Stimulated activated CD4-positive, alpha-beta T cell treated with anti-CD3 and anti-CD28 coated beads, Interleukin-12 subunit alpha, Interleukin-12 subunit beta, amount 100 ng/mL, for 24 hours (primary cell): ENCODE measurements at regions not wholly inside any gene's neighbourhood (a gene's known extent, or its start where the extent isn't known, plus 50 kb on each side); places are given as distances from the start of the nearest gene placed in this dataset.

ENCODE experiments used
- DNase-seq, 2 experiments: peaks; one replicate each; pipeline ENCODE4 v3.0.0-alpha.2; 2020; ENCODE audit warnings: low read depth in 2 of 2

DNA sequence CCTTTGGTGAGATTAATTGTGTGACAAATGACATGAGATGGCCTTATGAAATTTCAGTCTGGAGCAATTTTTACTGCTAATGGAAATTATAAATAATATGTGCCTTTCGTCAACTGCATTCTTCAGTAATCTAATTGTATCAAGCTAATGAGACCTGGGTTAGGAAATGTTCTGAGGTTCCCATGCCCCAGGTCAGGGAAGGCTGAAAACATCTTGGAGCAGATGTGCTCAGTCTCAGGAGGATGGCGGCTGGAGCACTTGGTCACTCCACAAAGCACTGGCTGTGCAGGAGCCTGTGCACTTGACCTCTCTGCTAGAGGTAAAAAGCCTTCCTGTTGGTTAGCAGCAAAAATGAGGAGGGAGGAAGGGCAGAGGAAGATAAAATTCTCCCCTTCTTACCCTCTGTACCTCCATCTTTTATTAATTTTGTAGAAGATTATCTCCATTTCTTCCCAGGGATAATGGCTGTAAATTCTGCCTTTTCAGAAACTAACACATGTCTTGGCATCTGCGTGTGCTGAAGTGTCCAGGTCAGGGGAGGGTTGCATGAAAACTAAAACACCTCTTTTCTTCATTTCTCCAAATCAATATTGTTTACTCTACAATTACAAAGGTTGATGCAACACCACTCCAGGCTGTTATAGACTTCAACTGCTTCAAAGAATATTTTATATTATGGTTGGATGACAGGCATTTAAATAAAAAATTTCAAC is 1606.4 kb upstream of the ACVR2A start:
- DNase-seq = no peak

DNA sequence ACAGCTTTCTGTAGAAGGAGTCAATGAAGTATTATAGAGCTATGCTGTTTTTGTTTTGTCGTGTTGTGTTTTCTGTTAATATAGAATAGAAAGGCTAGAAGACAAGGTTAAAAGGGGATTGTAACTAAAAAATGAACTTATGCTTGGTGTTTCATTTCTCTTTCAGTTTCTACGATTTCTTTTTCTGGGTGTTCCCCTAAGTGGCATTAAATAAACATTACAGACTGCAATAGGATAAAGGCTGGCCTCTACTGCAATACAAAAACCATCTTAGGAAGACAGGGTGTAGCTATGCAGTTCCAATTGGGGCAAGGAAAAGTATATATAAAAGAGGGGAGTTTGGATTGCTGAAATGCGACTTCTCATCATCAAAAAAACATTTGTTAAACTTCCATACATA is 1609.7 kb upstream of the ACVR2A start:
- DNase-seq = no peak

DNA sequence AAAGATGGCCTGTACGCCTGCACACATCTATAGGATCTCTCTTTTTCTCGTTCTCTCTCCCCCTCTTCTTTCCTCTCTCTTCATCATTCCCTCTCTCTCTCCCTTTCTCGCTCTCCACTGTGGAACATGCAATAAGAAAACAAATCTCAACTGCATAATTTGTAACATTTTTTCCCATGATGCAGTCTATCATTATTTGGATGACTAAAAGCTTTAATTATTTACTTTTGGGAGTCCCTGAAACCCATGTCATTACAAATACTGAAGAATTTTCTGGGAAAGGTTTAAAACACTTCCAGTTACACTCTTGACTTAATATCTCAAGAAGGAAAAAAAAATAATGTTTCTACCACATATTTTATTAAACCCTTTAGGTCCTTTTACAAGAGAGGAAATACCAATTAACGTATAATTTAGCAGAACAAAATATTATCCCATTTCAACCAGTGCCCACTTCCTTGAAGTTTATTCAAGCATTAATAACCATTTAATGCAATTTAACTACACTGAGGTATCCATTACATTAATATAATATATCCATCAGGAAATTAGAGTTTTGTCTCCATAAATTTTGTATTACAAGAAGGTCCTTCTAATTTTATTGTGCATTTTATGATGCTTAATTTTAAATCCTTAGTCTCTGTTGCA is 1615.2 kb upstream of the ACVR2A start:
- DNase-seq = no peak

DNA sequence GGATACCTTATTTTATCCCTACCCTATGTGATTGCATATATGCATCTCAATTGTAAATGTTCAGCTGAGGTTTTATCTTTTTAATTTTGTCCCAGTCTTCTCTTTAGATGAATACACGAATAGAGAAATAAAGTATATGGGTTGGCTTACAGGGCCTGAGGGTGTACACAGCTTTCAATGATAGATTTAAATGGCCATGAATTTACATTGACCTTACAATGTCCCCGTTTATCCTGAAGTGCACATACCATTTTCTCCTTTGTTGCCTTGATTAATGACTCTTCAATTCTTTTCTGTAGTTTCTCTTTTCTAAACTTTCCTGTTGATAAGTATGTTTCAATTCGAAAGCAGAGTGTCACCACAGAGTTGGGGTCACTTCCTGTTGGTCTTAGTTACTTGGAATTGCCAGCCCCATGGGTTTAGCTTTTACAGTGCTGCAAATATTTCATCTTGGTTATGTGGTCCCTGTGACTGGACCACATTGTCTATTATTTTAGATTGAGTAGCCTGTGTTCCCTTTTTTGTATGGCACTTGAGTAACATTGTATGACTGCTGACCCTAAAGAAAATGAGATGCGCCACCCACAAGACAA is 1616.3 kb upstream of the ACVR2A start:
- DNase-seq = no peak

DNA sequence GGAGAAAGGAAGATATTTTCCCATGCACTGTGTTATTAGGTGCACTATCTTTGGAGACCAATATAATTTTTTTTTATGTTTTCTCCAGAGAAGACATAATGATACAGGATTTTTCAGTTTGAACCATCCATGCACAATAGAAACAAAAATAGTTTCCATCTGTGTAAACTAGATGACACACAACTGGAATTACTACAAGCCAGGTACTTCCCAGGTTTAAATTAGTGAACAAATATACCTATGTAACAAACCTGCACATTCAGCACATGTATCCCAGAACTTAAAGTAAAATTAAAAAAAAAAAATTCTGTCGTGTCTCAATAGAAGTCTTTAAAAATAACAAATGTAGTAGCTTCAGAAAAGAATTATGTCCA is 1616.8 kb upstream of the ACVR2A start:
- no peak for DNase-seq

DNA sequence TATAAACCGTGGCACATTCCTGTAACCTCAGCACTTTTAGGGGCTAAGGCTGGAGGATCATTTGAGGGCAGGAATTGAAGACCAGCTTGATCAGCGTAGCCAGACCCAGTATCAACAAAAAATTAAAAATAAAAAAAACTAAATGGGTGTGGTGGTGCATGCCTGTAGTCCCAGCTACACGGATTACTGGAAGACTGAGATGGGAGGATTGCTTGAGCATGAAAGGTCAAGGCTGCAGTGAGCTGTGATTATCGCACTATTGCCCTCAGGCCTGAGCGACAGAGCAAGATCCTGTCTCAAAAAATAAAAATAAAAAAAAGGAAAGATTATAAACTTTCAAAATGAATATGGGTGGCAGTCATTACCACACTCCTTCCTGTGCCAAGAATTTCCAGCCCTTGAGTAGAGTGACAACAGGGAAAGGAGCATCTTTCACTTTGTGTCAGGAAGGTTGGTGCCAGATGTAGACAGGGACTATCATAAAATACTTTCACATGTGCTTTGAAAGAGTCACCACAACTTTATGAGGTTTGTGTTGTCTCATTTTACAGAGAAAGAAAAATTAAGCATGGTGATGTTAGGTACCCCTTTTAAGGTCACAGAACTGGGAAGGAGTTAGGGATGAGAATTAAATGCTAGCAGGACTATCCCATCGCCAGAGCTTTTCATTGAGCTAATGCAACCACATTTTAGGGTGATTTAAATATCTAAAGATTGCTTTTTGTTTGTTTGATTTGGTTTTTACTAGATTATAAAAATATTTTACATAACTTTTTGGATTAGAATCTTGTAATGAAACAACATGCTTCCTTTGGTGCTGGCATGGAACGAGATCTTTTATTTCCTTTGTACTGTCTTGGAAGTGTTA is 1617.4 kb upstream of the ACVR2A start:
- DNase-seq = no peak

DNA sequence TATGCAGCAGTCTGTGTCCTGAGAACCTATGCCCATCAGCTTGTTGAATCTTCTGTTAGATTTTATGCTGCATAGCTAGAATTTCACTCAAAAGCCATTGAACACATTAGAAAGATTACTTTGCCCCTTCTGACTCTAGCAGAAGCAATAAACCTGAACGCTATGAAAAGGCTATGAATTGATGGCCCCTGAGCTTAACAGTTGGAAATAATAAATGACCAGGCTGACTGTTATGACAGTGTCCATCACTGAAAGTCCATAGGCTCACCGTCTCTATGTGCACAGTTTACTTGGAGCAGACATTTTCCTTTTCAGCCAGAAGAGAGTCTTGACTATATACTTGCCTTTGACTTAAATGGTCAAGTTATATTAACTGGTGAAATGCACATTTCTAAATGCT is 1618.8 kb upstream of the ACVR2A start:
- DNase-seq = no peak

DNA sequence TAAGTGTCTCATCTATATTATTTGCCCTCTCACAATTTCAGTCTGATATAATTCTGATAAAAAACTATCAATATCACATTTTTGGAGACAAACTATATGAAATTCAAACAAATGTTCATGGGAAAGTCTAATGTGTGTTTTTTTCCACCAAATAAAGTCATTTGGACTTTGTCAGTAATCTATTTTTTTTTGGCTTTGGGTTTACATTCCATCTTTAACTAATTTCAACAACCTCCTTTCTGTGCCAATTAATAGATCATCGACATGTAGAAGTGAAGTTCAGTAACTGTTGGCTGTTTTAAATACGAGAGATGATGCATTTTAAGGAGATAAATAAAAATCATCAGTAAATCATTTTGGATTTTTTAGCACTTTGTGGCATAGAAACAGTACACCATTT is 1623.0 kb upstream of the ACVR2A start:
- no peak for DNase-seq

DNA sequence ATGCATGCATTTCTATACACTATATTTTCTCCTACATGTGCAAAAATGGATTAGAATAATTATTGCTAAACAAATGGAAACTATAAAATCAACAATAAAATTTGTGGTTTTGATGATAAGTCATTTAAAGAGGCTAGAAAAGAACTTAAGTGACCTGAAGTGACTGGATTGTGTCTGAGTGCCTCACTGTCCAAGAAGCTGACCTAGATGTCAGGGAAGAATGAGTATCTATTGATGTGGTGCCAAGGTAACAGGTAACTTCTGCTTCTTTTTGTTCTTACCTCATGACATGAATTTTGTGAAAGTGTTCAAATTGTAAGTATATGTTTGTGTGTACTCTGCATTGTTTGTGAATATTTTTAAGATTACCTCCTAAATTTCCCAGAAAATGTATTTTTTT is 1623.9 kb upstream of the ACVR2A start:
- no peak for DNase-seq

DNA sequence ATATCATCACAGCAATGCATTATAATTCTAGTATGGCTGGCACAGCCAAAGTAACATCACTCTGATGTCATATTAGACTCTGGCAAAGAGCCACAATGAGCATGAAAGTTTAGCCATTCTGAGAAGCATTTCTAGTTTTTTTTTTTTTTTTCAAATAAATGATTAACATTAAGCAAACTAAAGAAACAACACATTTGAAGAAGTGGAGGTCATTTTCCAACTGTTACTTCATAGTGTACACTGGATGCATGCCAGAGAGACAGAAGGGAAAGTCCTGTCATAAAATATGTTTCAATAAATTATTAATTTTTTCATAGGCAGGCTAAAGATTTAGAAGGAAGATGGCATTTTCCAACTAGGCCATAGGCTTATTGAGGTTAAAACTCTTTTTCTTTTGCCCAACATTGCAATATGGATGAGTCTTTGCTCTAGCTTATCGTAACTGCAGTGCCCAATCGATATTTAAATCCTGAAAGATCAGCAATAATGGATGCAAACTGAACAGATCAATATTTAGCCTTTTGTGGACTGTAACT is 1630.4 kb upstream of the ACVR2A start:
- no peak for DNase-seq

DNA sequence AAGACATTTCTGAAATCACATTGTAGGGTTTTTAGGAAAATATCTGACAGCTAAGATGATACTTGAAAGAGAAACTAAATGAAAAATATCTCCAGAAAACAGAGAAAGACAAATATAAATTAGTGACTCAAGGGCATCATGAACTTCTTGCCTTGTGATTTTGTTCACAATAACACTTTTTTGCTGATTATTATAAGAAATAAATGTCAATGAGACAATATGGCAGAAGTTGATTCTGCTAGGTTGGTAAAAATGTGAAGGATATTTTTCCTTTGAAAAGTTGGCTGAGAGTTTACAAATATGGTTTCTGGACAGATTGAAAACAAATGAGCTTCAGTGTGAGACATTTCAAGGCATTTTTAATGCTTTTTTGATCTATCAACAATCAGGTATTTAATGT is 1631.2 kb upstream of the ACVR2A start:
- no peak for DNase-seq

DNA sequence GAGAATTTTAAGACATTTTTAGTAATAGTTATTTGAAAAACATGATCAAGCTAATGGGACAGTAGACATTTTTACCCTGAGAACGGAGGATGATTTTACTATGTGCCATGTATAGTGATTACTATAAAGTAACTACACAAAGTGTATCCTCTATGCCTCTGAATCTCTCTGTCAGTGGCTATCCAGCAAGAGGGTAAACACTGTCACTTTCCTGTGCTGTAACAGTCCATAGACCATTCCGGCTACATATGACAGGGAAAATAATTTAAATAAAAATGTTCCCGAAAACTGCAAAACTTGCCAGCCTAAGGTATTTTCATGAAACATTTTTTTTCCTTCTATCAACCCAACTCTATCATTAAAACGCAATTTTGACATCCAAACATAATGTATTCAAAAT is 1632.2 kb upstream of the ACVR2A start:
- DNase-seq = no peak

DNA sequence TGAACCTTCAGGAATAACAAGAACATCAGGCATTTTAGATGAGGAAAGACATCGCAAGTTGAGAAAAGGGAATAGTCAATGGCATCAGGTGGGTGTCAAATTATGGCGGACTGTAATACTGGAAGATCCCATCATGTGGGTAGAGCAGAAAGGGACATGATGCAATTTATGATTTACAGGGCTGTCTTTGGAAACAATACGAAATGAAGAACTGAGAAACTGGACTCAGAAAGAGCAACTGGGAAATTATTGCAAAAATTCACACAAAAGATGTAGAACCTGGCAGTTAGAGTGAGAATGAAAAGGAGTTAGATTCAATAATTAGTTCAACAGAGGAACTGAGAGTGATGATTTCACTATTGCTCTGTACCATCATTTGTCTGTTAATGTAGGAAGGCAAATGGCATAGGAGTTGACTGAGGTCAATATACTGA is 1635.0 kb upstream of the ACVR2A start:
- no peak for DNase-seq

DNA sequence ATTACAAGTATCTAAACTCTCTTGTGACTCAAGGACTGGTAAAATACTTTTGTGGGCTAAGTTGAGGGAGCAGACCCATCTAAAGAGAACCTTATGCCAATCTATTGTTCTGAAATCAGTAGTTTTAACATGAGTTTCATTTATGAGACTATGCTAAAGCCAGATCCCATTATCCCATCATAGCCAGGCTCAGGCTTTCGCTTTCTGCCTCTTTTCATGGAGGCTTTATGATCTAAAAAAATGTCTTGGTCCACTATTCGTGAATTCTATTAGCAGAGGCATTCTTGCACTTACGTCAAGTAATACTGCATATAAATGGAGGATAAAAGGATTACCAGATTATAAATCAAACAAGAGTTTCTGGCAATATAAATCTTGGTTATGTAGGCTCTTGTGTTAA is 1636.9 kb upstream of the ACVR2A start:
- no peak for DNase-seq

DNA sequence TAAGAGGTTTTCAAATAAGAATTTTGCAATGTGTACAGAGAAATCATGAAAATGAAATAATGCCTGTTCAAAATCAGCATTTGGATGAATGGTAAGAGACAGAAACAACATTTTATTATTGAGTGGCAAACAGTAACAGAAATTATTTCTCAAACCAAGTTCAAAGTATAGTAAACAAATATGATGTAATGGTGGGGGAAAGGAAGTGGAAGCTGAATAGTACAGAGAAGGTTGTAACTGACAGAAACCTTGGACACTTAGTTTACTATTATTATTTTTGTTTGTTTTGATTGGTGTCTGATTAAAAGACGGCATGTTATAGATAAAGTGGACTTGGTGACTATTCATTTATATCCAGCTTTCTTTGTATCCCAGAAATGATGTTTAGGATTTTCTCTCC is 1637.4 kb upstream of the ACVR2A start:
- no peak for DNase-seq

DNA sequence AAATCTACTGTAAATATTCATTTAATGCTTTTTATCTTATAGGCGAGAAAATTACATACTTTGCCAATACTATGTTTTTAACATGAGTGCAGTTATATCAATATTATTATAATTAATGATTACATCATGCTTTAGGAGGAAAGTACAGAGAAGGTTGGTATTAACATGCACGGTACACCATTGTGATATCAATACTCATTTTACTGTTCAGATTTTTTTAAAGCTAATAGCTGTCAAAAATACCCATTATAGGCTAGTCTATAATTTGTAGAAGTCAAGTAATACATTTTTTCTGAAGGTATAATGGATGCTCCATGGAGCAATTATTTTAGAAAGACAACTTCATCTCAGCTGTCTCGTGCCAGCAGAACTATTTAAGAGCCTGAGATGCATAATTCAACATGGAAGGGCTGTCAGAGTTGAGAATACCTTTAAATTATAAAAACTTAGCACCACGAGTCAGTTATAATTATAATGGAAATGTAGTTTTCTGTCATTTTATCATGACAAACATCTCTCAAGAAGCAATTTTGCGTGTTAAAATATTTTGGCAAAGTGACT is 1641.7 kb upstream of the ACVR2A start:
- no peak for DNase-seq

DNA sequence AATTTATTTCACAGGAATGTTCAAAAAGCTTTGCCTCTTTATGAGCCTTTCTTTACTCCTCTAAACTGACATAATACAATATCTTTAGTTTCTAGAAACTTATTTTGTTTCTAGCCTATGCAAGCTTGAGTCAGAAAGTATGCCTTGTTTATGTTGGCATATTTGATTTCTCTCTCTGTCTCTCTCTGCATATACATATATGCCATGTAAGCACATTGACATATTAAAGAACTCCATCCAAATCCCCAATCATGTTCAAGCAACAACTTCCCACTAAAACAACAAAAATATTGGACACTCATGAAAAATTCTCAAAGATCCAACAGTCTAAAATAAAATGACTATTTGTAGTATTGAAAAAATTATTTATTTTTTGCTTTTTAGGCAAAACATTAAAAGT is 1651.2 kb upstream of the ACVR2A start:
- no peak for DNase-seq

DNA sequence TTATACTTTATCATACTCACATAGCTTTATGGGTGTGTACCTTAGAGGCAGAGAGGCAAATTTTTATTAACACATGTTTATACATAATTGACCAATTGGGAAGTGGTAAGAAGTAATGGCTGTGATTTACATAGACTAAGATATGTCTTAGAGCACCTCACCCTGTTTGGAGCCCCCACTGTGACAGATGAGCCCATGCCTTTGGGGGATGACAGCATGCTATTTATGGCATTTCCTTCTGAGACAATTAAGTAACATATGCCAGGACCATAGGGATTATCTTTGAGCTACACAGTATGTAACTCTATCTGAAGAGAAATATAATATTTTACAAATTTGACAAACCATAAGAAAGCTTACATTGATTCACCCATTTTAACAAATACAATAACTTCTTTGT is 1655.3 kb upstream of the ACVR2A start:
- no peak for DNase-seq

DNA sequence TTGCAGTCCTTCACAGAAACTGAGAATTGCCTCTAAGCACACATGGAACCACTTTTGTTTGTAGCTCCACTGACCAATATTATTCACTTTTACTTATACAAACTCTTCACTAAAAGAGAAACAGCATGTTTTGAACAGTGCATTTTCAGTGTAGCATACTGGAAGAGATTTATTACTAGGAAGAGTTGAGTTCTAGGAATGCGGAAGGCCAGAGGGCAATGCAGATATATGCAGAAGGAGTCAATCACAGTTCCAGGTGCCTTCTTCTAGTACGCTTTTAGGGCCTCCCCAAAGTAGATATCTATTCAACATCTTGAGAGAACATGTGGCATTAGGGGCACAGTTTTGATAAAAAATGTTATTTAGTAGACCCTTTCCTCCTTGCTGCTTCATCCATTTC is 1654.0 kb upstream of the ZEB2 start:
- no peak for DNase-seq

DNA sequence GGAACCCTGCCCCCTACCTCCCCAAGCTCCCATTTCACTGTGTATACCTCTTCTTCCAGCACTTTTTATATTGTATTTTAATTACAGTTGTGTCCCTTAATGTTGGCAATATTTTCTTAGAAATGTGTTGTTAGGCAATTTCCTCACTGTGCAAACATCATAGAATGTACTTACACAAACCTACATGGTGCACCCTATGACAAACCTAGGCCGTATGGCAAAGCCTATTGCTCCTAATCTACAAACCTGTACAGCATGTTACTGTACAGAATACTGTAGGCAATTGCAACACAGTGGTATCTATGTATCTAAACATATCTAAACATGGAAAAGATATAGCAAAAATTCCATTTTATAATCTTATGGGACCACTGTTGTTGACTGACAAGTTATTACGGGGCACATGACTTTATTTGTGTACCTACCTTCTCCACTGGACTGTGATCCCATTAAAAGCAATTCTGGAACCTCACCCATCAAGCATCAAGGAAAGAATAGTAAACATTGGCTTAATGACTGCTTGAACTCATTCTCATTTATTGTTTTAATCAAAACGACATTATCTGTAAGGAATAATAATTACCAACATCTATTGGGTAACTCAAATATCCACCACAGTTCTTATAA is 1641.5 kb upstream of the ZEB2 start:
- DNase-seq = no peak

DNA sequence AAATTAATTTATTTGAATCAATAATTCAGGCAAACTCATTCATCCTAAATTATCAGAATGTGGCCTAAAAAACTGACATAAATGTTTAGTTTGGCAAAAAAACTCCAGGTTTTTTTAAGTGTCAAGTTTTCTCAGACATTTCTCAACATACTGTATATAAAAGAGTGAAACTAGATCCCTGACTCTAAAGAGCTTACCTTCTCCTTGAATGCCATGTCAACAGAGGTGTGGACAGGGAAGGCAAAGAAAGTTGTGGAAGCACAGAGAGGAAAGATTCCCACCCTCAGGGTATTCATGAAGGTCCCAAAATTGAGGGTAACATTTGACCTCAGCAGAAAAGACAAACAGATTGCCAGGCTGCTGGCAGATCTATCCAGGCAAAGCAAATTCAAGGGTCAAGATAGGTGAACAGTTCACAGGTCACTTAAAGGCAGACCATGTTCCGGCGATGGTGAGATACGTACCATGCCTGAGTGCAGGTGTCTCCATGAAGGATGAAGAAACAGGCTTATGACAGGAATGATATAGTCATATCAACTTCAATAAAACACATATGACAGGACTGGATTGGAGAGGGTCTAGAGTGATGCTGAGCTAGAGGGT is 1638.3 kb upstream of the ZEB2 start:
- DNase-seq = no peak
